ENCODE measurements at regions not wholly inside any gene's neighbourhood (a gene's known extent, or its start where the extent isn't known, plus 50 kb on each side); places are given as distances from the start of the nearest gene placed in this dataset.
"Not testable (repeated sequence)": the region's sequence is repeated elsewhere in the genome, so short reads cannot be mapped to it uniquely, and the experiment has no call there.

DNA sequence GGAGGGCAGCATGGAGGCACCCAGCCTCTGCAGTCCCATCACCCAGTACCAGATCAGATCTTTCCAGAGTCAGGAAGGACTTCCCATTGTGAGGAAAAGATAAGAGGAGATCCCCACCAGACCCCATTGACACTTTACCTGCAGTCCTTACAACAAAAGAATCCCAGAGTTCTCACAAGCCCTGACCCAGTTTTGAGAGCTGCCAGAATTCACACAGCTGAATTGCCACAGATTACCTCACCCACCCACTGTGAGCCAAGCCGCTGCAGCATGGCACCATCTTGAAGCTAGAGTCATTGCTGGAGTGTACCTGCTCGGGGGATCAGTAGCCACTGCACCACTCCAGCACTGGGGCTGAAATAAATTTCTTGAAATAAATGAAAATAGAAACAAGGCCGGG lies 91.8 kb upstream of the UBASH3B start:
- TF ChIP-seq, protein P1, sequence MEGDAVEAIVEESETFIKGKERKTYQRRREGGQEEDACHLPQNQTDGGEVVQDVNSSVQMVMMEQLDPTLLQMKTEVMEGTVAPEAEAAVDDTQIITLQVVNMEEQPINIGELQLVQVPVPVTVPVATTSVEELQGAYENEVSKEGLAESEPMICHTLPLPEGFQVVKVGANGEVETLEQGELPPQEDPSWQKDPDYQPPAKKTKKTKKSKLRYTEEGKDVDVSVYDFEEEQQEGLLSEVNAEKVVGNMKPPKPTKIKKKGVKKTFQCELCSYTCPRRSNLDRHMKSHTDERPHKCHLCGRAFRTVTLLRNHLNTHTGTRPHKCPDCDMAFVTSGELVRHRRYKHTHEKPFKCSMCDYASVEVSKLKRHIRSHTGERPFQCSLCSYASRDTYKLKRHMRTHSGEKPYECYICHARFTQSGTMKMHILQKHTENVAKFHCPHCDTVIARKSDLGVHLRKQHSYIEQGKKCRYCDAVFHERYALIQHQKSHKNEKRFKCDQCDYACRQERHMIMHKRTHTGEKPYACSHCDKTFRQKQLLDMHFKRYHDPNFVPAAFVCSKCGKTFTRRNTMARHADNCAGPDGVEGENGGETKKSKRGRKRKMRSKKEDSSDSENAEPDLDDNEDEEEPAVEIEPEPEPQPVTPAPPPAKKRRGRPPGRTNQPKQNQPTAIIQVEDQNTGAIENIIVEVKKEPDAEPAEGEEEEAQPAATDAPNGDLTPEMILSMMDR (IDR thresholded peaks at IDR 0.05; ENCODE audit: borderline replicate concordance, insufficient read depth, low read depth, low read length), result no peak
- no peak overlapping the region for H3K4me3 ChIP-seq (ENCODE audit: low read depth, low read length)

DNA sequence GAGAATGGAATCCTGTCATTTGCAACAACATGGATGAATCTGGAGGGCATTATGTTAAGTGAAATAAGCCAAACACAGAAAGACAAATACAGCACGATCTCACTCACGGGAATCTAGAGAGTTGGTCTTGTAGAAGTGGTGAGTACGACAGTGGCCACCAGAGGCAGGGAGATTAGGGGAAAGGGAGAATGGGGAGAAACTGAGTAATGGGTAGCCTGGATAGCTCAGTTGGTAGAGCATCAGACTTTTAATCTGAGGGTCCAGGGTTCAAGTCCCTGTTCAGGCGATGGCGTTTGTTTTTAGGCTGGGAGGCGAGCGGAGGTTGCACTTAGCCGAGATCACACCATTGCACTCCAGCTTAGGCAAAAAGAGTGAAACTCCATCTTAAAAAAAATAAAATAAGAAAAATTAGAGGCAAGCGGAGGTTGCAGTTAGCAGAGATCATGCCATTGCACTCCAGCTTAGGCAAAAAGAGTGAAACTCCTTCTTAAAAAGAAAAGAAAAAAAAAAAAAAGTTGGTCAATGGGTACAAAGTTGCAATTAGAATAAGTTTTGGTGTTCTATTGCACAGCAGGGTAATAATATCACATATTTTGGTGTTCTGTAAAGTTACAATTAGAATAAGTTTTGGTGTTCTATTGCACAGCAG lies 95.7 kb upstream of the UBASH3B start:
- no peak overlapping the region for H3K4me3 ChIP-seq (ENCODE audit: low read depth, low read length)
- TF ChIP-seq, protein P1 (IDR thresholded peaks at IDR 0.05; ENCODE audit: borderline replicate concordance, insufficient read depth, low read depth, low read length), result no peak

DNA sequence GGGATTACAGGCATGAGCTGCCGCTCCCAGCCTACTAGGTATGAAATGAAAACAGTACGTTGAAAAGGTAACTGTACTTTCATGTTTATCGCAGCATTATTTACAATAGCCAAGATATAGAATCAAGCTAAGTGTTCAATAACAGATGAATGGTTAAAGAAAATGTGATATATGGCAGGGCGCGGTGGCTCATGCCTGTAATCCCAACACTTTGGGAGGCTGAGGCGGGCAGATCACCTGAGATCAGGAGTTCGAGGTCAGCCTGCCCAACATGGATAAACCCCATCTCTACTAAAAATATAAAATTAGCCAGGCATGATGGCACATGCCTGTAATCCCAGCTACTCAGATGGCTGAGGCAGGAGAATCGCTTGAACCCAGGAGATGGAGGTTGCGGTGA lies 96.3 kb upstream of the UBASH3B start:
- not testable (repeated sequence) for H3K4me3 ChIP-seq (ENCODE audit: low read depth, low read length)

DNA sequence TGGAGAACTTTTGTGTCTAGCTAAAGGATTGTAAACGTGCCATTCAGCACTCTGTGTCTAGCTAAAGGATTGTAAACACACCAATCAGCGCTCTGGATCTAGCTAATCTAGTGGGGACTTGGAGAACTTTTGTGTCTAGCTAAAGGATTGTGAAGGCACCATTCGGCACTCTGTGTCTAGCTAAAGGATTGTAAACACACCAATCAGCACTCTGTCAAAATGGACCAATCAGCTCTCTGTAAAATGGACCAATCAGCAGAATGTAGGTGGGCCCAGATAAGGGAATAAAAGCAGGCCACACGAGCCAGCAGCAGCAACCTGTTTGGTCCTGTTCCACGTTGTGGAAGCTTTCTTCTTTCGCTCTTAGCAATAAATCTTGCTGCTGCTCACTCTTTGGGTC lies 98.4 kb upstream of the UBASH3B start:
- not testable (repeated sequence) for H3K4me3 ChIP-seq (ENCODE audit: low read depth, low read length)

DNA sequence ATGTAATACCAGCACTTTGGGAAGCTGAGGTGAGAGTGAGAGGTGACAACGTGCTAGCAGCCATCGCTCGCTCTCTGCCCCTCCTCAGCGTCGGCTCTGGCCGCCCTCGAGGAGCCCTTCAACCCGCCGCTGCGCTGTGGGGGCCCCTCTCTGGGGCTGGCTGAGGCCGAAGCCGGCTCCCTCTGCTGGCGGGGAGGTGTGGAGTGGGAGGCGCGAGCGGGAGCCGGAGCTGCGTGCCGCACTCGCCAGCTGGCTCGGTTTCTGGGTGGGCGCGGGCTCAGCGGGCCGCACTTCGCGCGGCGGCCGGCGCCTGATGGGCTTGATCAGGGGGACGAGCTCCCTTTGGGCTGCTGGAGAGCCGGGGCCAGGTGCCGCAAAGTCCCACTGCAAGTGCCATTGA lies 98.9 kb upstream of the UBASH3B start:
- H3K4me3 ChIP-seq (ENCODE audit: low read depth, low read length), result no peak overlapping the region
- TF ChIP-seq, protein P1 (IDR thresholded peaks at IDR 0.05; ENCODE audit: borderline replicate concordance, insufficient read depth, low read depth, low read length), result peak; percentile 44

DNA sequence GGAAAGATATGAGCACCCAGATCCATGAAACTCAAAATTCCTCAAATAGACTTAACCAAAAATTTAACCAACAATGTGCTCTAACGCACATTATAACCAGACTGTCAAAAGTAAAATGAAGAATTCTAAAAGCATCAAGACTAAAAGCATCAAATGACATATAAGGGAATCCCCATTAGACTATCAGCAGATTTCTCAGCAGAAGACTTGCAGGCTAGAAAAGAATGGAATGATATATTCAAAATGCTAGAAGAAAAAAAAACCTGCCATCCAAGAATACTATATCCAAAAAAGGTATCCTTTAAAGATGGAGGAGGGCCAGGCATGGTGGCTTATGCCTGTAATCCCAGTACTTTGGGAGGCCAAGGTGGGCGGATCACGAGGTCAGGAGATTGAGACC lies 117.5 kb upstream of the UBASH3B start:
- TF ChIP-seq, protein P1 (IDR thresholded peaks at IDR 0.05; ENCODE audit: borderline replicate concordance, insufficient read depth, low read depth, low read length), result no peak
- H3K4me3 ChIP-seq (ENCODE audit: low read depth, low read length), result no peak overlapping the region

DNA sequence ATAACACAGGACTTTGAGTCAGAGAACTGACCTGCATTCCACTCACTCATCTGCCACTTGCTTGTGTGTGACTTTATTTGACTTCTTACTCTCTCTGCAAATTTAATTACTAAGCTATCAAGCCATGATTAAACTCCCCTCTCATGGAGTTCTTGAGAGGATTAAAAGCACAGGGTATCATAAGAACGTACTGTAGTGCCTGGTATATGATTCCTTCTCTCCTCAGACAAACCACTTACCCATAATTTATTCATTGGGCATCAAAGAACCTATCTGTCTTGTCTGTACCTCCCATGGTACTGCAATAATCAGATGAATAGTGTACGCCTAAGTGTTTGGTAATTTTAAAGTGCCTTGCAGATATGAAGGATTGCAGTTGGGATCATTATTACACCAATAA lies 130.6 kb upstream of the UBASH3B start:
- TF ChIP-seq, protein P1 (IDR thresholded peaks at IDR 0.05; ENCODE audit: borderline replicate concordance, insufficient read depth, low read depth, low read length), result no peak
- H3K4me3 ChIP-seq (ENCODE audit: low read depth, low read length), result no peak overlapping the region

DNA sequence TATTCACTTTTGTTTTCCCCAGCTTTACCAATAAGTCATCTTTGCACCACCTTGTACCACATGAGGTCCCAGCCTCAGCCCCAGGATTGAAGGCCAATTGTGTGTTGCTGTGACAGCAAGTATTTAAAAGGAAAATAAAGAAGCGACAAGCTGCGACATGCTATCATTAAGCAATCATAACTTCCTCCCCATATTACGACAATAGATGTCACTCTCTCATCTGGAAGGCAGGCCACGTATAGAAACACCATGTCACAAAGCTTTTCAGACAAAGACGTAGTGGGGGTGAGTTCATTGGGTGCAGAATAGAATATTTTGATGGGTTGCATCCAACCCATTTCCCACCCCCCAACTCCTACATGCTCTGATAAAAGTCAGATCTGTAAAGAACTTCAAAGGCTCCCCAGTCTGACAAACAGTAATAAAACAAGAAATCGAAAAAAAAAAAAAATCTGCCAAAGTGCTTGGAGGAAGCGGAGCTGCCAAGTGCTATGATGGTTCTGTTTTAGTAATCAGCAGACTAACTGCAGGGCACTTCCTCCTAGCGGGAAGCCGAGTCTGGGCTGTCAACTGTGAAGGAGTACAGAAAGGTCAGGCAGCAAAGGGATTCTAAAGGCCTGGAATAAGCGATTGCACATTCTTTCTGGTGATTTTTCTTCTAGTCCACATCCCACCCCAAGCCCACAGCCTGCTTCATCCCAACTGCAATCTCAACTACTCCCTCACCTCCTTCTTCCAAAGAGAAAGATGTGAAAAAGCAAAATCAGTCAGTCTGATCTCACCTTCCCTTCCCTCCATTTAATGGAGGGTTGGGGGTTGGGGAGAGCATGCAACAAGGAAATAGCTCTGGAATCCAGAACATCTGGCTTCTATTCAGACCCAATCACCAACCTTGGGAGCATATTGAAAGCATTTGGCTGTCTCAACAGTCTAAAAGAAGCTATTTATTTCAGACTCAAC lies 131.4 kb upstream of the UBASH3B start:
- TF ChIP-seq, protein P1 (IDR thresholded peaks at IDR 0.05; ENCODE audit: borderline replicate concordance, insufficient read depth, low read depth, low read length), result no peak
- no peak overlapping the region for H3K4me3 ChIP-seq (ENCODE audit: low read depth, low read length)
